ENCODE measurements at regions not wholly inside any gene's neighbourhood (a gene's known extent, or its start where the extent isn't known, plus 50 kb on each side); places are given as distances from the start of the nearest gene placed in this dataset.
"Not testable (repeated sequence)": the region's sequence is repeated elsewhere in the genome, so short reads cannot be mapped to it uniquely, and the experiment has no call there.

GRCh38 chr13:55660264-55660663 is 1480.5 kb upstream of the PRR20A start:
- TF ChIP-seq CTCF, POLR2A (IDR thresholded peaks at IDR 0.05): not testable (repeated sequence)
